ENCODE measurements at regions not wholly inside any gene's neighbourhood (a gene's known extent, or its start where the extent isn't known, plus 50 kb on each side); places are given as distances from the start of the nearest gene placed in this dataset.

GRCh38 chr9:109846776-109847175 lies 66.8 kb downstream of the PALM2AKAP2 start:
- no peak for TF ChIP-seq CTCF (IDR thresholded peaks at IDR 0.05; ENCODE audit: unreplicated experiment)
- H3K27ac Mint-ChIP-seq (ENCODE audit: unreplicated experiment): peak overlapping the region; percentile 12
- no peaks in the 10 kb centered on the region for H3K36me3 Mint-ChIP-seq (ENCODE audit: low read depth, unreplicated experiment)
- no peak overlapping the region for H3K4me3 Mint-ChIP-seq (ENCODE audit: unreplicated experiment)
- H3K4me1 Mint-ChIP-seq (ENCODE audit: unreplicated experiment): no peaks in the 10 kb centered on the region
- no peak for DNase-seq (ENCODE audit: low spot score)
- no peaks in the 10 kb centered on the region for H3K9me3 Mint-ChIP-seq (ENCODE audit: unreplicated experiment)
- peaks cover 2% of the 10 kb centered on the region for H3K27me3 Mint-ChIP-seq (ENCODE audit: unreplicated experiment)

- DNase-seq (ENCODE audit: low spot score): no peak
- H3K27ac Mint-ChIP-seq (ENCODE audit: unreplicated experiment): no peak overlapping the region
- no peak overlapping the region for H3K4me3 Mint-ChIP-seq (ENCODE audit: unreplicated experiment)
- H3K4me1 Mint-ChIP-seq (ENCODE audit: unreplicated experiment): no peaks in the 10 kb centered on the region
- TF ChIP-seq CTCF (IDR thresholded peaks at IDR 0.05; ENCODE audit: unreplicated experiment): no peak
- no peaks in the 10 kb centered on the region for H3K9me3 Mint-ChIP-seq (ENCODE audit: unreplicated experiment)
- no peaks in the 10 kb centered on the region for H3K36me3 Mint-ChIP-seq (ENCODE audit: low read depth, unreplicated experiment)
- H3K27me3 Mint-ChIP-seq (ENCODE audit: unreplicated experiment): no peaks in the 10 kb centered on the region
Measured at GRCh38 chr9:109852556-109852955, 72.6 kb downstream of the PALM2AKAP2 start.

GRCh38 chr9:109855540-109855939 lies 75.5 kb downstream of the PALM2AKAP2 start:
- Mint-ChIP-seq H3K36me3 (ENCODE audit: low read depth, unreplicated experiment) (no peaks in the 10 kb centered on the region), H3K4me3 (ENCODE audit: unreplicated experiment) (no peak overlapping the region), H3K4me1 (ENCODE audit: unreplicated experiment) (no peaks in the 10 kb centered on the region), H3K27me3 (ENCODE audit: unreplicated experiment) (no peaks in the 10 kb centered on the region), H3K9me3 (ENCODE audit: unreplicated experiment) (no peaks in the 10 kb centered on the region), H3K27ac (ENCODE audit: unreplicated experiment) (no peak overlapping the region)
- no peak for TF ChIP-seq CTCF (IDR thresholded peaks at IDR 0.05; ENCODE audit: unreplicated experiment)
- DNase-seq (ENCODE audit: low spot score): no peak

- no peak for TF ChIP-seq CTCF (IDR thresholded peaks at IDR 0.05; ENCODE audit: unreplicated experiment)
- no peak overlapping the region for H3K4me3 Mint-ChIP-seq (ENCODE audit: unreplicated experiment)
- H3K27me3 Mint-ChIP-seq (ENCODE audit: unreplicated experiment): no peaks in the 10 kb centered on the region
- H3K9me3 Mint-ChIP-seq (ENCODE audit: unreplicated experiment): no peaks in the 10 kb centered on the region
- no peak overlapping the region for H3K27ac Mint-ChIP-seq (ENCODE audit: unreplicated experiment)
- DNase-seq (ENCODE audit: low spot score): no peak
- H3K36me3 Mint-ChIP-seq (ENCODE audit: low read depth, unreplicated experiment): no peaks in the 10 kb centered on the region
- no peaks in the 10 kb centered on the region for H3K4me1 Mint-ChIP-seq (ENCODE audit: unreplicated experiment)
Measured at GRCh38 chr9:109856785-109857184, 76.8 kb downstream of the PALM2AKAP2 start.

GRCh38 chr9:109857336-109857735 lies 77.3 kb downstream of the PALM2AKAP2 start:
- TF ChIP-seq CTCF (IDR thresholded peaks at IDR 0.05; ENCODE audit: unreplicated experiment): no peak
- no peak for DNase-seq (ENCODE audit: low spot score)
- no peak overlapping the region for H3K27ac Mint-ChIP-seq (ENCODE audit: unreplicated experiment)
- no peak overlapping the region for H3K4me3 Mint-ChIP-seq (ENCODE audit: unreplicated experiment)
- H3K4me1 Mint-ChIP-seq (ENCODE audit: unreplicated experiment): no peaks in the 10 kb centered on the region
- H3K9me3 Mint-ChIP-seq (ENCODE audit: unreplicated experiment): no peaks in the 10 kb centered on the region
- H3K36me3 Mint-ChIP-seq (ENCODE audit: low read depth, unreplicated experiment): no peaks in the 10 kb centered on the region
- no peaks in the 10 kb centered on the region for H3K27me3 Mint-ChIP-seq (ENCODE audit: unreplicated experiment)
